BLaER1 (cell line): ENCODE measurements at regions not wholly inside any gene's neighbourhood (a gene's known extent, or its start where the extent isn't known, plus 50 kb on each side); places are given as distances from the start of the nearest gene placed in this dataset.

Experiments
- H3K27ac ChIP-seq: shearing (Covaris generic); formaldehyde crosslinking; 2 replicates; pipeline ENCODE4 v1.8.1; 2022
- H3K27me3 ChIP-seq: shearing (Covaris generic); formaldehyde crosslinking; 2 replicates; pipeline ENCODE4 v1.8.1; 2022
- H3K36me3 ChIP-seq: shearing (Covaris generic); formaldehyde crosslinking; 2 replicates; pipeline ENCODE4 v1.8.1; 2022
- H3K4me1 ChIP-seq: shearing (Covaris generic); formaldehyde crosslinking; 2 replicates; pipeline ENCODE4 v1.8.1; 2022
- H3K4me2 ChIP-seq: shearing (Covaris generic); formaldehyde crosslinking; 2 replicates; pipeline ENCODE4 v1.8.1; 2022
- H3K4me3 ChIP-seq: shearing (Covaris generic); formaldehyde crosslinking; 2 replicates; pipeline ENCODE4 v1.8.1; 2022
- H3K9ac ChIP-seq: shearing (Covaris generic); formaldehyde crosslinking; 2 replicates; pipeline ENCODE4 v1.8.1; 2022
- H3K9me3 ChIP-seq: shearing (Covaris generic); formaldehyde crosslinking; 2 replicates; pipeline ENCODE4 v1.8.1; 2022
- H4K20me1 ChIP-seq: shearing (Covaris generic); formaldehyde crosslinking; 2 replicates; pipeline ENCODE4 v1.8.1; 2022
- Cebpa-rat ChIP-seq: shearing (Covaris generic); IDR thresholded peaks from 2 replicates; pipeline ENCODE4 v1.8.1; 2022

DNA sequence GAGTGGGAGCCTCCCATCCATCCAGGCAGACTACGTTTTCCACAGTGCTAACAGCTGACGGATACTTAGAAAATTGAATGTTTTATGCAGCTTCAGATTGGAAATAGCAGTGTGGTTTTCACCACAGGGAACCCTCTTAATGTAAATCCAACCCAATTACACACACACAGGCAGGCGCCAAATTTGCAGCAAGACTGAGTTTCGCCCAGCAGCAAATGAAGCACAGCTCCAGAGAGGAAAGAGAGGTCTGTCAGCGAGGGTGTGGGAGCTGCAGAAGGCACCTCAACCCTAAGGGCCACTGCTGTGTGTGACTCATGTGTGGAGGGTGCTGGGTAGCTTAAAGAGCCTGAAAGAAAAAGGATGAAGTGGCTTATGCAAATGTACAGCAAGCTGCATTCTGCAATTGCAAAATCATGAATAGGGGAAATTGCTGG lies 365.7 kb downstream of the MAFB start:
- Histone ChIP-seq H3K9me3 (no peaks in the 10 kb centered on the region), H3K36me3 (no peaks in the 10 kb centered on the region), H3K27ac (no peak overlapping the region), H3K4me2 (no peak overlapping the region), H3K4me1 (peaks cover 6% of the 10 kb centered on the region; the same call in 1 of the 2 replicates), H3K27me3 (no peaks in the 10 kb centered on the region), H4K20me1 (no peaks in the 10 kb centered on the region), H3K4me3 (no peak overlapping the region), H3K9ac (no peak overlapping the region)
- TF ChIP-seq Cebpa-rat = no peak

GRCh38 chr20:40322941-40323340 lies 366.1 kb downstream of the MAFB start:
- no peaks in the 10 kb centered on the region for H3K36me3 ChIP-seq
- no peak overlapping the region for H3K9ac ChIP-seq
- peaks cover 6% of the 10 kb centered on the region; the same call in 1 of the 2 replicates for H3K4me1 ChIP-seq
- H3K27me3 ChIP-seq = no peaks in the 10 kb centered on the region
- H3K4me2 ChIP-seq = no peak overlapping the region
- no peaks in the 10 kb centered on the region for H3K9me3 ChIP-seq
- TF ChIP-seq Cebpa-rat = no peak
- H4K20me1 ChIP-seq = no peaks in the 10 kb centered on the region
- H3K27ac ChIP-seq = no peak overlapping the region
- no peak overlapping the region for H3K4me3 ChIP-seq

- TF ChIP-seq Cebpa-rat = no peak
- Histone ChIP-seq H3K36me3 (no peaks in the 10 kb centered on the region), H3K4me2 (no peak overlapping the region), H3K4me3 (no peak overlapping the region), H3K4me1 (no peaks in the 10 kb centered on the region), H3K27ac (no peak overlapping the region), H3K9ac (no peak overlapping the region), H3K9me3 (no peaks in the 10 kb centered on the region), H3K27me3 (no peaks in the 10 kb centered on the region), H4K20me1 (no peaks in the 10 kb centered on the region)
Observed at GRCh38 chr20:40320517-40321011, 368.5 kb downstream of the MAFB start.

DNA sequence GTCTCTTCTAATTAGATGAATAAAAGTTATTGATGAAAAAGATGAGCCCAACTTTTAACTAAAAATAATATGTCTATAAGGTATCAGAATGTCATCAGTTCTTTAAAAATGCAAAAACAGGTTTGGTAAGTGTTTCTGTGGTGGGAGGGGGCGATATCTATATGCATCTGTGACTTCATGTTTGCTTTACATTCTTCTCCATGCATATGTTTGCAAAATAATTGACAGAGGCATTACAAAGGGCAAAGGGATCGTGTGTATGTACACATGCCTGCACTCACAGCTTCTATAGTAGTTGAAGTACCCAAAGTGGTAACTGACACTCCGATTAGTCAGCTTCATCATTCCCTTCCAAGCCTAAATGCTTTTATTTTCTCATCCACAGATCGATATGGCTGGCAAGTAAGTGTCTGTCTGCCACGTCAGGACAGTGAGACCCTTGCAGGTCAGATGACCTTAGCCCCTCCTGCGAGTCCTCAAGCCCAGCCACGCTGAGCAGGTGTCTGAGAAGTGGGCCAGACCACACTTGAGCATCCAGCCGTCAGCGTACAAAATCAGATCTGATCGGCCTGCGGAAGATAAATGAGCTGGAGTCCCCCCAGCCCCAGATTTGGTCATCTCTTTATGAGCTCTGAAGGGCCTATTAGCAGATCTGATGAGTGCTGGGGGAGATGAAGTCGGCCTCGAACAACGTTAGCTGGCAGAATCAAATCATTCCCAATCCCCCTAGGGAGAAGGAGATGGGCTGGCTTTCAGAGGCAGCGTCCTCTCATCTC lies 369.1 kb downstream of the MAFB start:
- Histone ChIP-seq H3K4me1 (no peaks in the 10 kb centered on the region), H4K20me1 (no peaks in the 10 kb centered on the region), H3K9me3 (no peaks in the 10 kb centered on the region), H3K4me2 (no peak overlapping the region), H3K27me3 (no peaks in the 10 kb centered on the region), H3K9ac (no peak overlapping the region), H3K27ac (no peak overlapping the region), H3K36me3 (no peaks in the 10 kb centered on the region), H3K4me3 (no peak overlapping the region)
- TF ChIP-seq Cebpa-rat = no peak

- Histone ChIP-seq H4K20me1 (no peaks in the 10 kb centered on the region), H3K27ac (no peak overlapping the region), H3K4me2 (no peak overlapping the region), H3K36me3 (no peaks in the 10 kb centered on the region), H3K4me3 (no peak overlapping the region), H3K27me3 (no peaks in the 10 kb centered on the region), H3K9me3 (no peaks in the 10 kb centered on the region), H3K4me1 (no peaks in the 10 kb centered on the region), H3K9ac (no peak overlapping the region)
- no peak for TF ChIP-seq Cebpa-rat
Observed at GRCh38 chr20:40319056-40319455, 370.0 kb downstream of the MAFB start.

DNA sequence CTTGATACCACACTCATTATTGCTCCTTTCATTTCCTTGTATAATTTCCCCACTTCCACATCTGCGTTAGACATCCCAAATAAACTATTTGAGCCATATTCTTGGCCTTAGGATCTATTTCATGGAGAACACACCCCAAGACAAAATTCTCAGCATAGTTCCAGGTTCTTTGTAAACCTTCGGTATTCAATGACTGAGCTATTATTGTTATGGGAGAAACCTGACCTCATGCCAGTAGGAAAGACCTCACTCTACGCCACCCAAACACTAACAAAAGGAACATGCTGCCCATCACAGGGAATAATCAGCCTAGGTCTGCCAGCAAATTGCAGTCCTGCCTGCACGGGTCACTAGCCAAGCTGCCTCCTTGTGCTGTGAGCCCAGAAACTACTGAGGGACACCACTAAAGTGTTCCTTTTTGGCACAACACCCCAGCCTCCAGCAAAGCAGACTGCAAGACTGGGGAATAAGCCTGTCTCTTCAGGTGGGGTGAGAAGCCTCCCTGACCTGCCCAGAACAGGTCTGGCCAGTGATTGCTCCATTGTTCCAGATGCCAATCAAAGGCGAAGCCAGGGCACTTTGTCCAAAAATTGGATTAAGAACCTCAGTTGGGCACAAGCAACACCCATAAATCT lies 371.8 kb downstream of the MAFB start:
- Histone ChIP-seq H3K4me3 (no peak overlapping the region), H3K9ac (no peak overlapping the region), H3K9me3 (no peaks in the 10 kb centered on the region), H3K27ac (no peak overlapping the region), H3K27me3 (no peaks in the 10 kb centered on the region), H3K4me1 (no peaks in the 10 kb centered on the region), H3K4me2 (no peak overlapping the region), H3K36me3 (no peaks in the 10 kb centered on the region), H4K20me1 (no peaks in the 10 kb centered on the region)
- no peak for TF ChIP-seq Cebpa-rat

DNA sequence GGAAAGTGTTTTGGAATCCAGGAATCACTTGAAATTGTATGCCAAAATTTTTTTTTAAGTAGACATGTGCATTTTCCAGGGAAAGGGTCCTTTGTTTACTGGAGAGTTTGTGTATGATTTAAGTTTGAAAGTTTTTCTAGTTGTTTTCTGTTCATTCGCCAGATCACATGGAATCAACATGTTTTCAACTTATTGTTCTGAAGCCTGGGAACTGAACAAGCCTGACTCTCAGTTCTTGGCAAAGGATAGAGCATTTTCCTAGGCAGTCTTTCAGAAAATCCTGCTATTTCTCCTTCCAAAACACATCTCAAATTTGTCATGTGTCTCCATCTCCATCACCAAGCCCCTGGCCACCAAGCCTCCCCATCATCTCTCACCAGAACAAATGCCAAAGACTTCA lies 374.8 kb downstream of the MAFB start:
- Histone ChIP-seq H3K9ac (no peak overlapping the region), H3K4me1 (no peaks in the 10 kb centered on the region), H3K4me2 (no peak overlapping the region), H3K4me3 (no peak overlapping the region), H3K9me3 (no peaks in the 10 kb centered on the region), H3K36me3 (no peaks in the 10 kb centered on the region), H3K27ac (no peak overlapping the region), H4K20me1 (no peaks in the 10 kb centered on the region), H3K27me3 (no peaks in the 10 kb centered on the region)
- TF ChIP-seq Cebpa-rat = no peak

DNA sequence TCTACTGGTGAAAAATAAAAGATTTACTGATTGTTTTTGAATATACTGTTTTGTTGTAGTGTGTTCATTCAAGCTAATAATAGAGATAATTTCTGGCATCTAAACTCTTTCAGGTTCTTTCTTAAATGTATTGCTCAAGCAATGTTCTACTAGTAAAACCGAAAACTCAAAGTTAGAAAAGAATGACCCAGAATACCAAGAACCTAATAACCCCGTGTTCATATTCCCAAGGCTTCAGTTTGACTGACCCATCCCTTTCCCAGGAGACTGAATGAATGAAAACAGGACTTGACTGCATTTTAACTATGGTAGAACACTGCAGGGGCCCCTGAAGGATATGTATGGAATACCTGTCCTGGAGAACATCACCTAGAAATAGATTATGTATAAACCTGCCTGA lies 375.3 kb downstream of the MAFB start:
- Histone ChIP-seq H3K9ac (no peak overlapping the region), H4K20me1 (no peaks in the 10 kb centered on the region), H3K4me3 (no peak overlapping the region), H3K9me3 (no peaks in the 10 kb centered on the region), H3K36me3 (no peaks in the 10 kb centered on the region), H3K27me3 (no peaks in the 10 kb centered on the region), H3K27ac (no peak overlapping the region), H3K4me2 (no peak overlapping the region), H3K4me1 (no peaks in the 10 kb centered on the region)
- no peak for TF ChIP-seq Cebpa-rat

- Histone ChIP-seq H3K4me1 (no peaks in the 10 kb centered on the region), H3K4me3 (no peak overlapping the region), H4K20me1 (no peaks in the 10 kb centered on the region), H3K27ac (no peak overlapping the region), H3K36me3 (no peaks in the 10 kb centered on the region), H3K4me2 (no peak overlapping the region), H3K9me3 (no peaks in the 10 kb centered on the region), H3K9ac (no peak overlapping the region), H3K27me3 (no peaks in the 10 kb centered on the region)
- no peak for TF ChIP-seq Cebpa-rat
Observed at GRCh38 chr20:40309731-40310130, 379.3 kb downstream of the MAFB start.

GRCh38 chr20:40307997-40308396 lies 381.0 kb downstream of the MAFB start:
- Histone ChIP-seq H3K27ac (no peak overlapping the region), H3K36me3 (no peaks in the 10 kb centered on the region), H3K27me3 (no peaks in the 10 kb centered on the region), H3K4me2 (no peak overlapping the region), H3K4me1 (no peaks in the 10 kb centered on the region), H3K9ac (no peak overlapping the region), H3K4me3 (no peak overlapping the region), H3K9me3 (no peaks in the 10 kb centered on the region), H4K20me1 (no peaks in the 10 kb centered on the region)
- TF ChIP-seq Cebpa-rat = no peak
